OCI-LY1 (cell line): ENCODE measurements at regions not wholly inside any gene's neighbourhood (a gene's known extent, or its start where the extent isn't known, plus 50 kb on each side); places are given as distances from the start of the nearest gene placed in this dataset.

Source experiments
- EZH2 ChIP-seq: fragments of 200-600 bp; sonication (generic), shearing (Covaris generic); IDR thresholded peaks from 2 replicates; pipeline ENCODE4 v1.8.0; 2017; ENCODE audit warnings: borderline replicate concordance, mixed run types, mild to moderate bottlenecking, antibody characterized with exemption, low read length, moderate library complexity, mixed read lengths
- TF ChIP-seq, protein P1 (sequence below): fragments of 200-600 bp; sonication (generic), shearing (Covaris generic); IDR thresholded peaks from 2 replicates; pipeline ENCODE4 v1.5.1; 2017; ENCODE audit warnings: mild to moderate bottlenecking, antibody characterized with exemption, low read length, moderate library complexity, mixed read lengths

- TF ChIP-seq, protein P1, sequence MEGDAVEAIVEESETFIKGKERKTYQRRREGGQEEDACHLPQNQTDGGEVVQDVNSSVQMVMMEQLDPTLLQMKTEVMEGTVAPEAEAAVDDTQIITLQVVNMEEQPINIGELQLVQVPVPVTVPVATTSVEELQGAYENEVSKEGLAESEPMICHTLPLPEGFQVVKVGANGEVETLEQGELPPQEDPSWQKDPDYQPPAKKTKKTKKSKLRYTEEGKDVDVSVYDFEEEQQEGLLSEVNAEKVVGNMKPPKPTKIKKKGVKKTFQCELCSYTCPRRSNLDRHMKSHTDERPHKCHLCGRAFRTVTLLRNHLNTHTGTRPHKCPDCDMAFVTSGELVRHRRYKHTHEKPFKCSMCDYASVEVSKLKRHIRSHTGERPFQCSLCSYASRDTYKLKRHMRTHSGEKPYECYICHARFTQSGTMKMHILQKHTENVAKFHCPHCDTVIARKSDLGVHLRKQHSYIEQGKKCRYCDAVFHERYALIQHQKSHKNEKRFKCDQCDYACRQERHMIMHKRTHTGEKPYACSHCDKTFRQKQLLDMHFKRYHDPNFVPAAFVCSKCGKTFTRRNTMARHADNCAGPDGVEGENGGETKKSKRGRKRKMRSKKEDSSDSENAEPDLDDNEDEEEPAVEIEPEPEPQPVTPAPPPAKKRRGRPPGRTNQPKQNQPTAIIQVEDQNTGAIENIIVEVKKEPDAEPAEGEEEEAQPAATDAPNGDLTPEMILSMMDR, result no peak
- no peak for TF ChIP-seq EZH2
These were observed 132.9 kb upstream of the CRHR1 start for GRCh38 chr17:45651145-45651709.
